ENCODE measurements at regions not wholly inside any gene's neighbourhood (a gene's known extent, or its start where the extent isn't known, plus 50 kb on each side); places are given as distances from the start of the nearest gene placed in this dataset.
A peak's percentile ranks its signal among the peaks of the same experiment; 100 is the strongest.

- no peak overlapping the region for H3K4me3 ChIP-seq
- no peaks in the 10 kb centered on the region for H3K36me3 ChIP-seq (replicated peaks; ENCODE audit: insufficient read depth, low read depth)
- TF ChIP-seq EZH2phosphoT487 (IDR thresholded peaks at IDR 0.05; ENCODE audit: low read depth, severe bottlenecking, unreplicated experiment) (no peak), CTCF (IDR thresholded peaks at IDR 0.05; ENCODE audit: poor library complexity) (no peak), EZH2 (IDR thresholded peaks at IDR 0.05; ENCODE audit: borderline replicate concordance) (no peak)
- no peak overlapping the region for H3K27ac ChIP-seq
- H2AFZ ChIP-seq, result no peak overlapping the region
- H3K9me3 ChIP-seq (ENCODE audit: low read depth), result no peaks in the 10 kb centered on the region
- 92% methylated on average over 1 of the region's 1 CpG for WGBS (ENCODE audit: low lambda C conversion rate, missing lambda C conversion rate)
- no peaks in the 10 kb centered on the region for H3K9me2 ChIP-seq (replicated peaks; ENCODE audit: insufficient read depth)
- no peaks in the 10 kb centered on the region for H3K79me2 ChIP-seq
- no peaks in the 10 kb centered on the region for H4K20me1 ChIP-seq (ENCODE audit: insufficient read depth, poor library complexity, severe bottlenecking)
- H3K27me3 ChIP-seq, result no peaks in the 10 kb centered on the region
- no peak for DNase-seq (ENCODE audit: low spot score)
- no peak overlapping the region for H3K4me2 ChIP-seq
- H3K4me1 ChIP-seq (ENCODE audit: insufficient read depth), result peaks cover 21% of the 10 kb centered on the region
Measured at GRCh38 chr12:111184161-111184560, 184.7 kb downstream of the PHETA1 start.

- Histone ChIP-seq H3K27me3 (no peaks in the 10 kb centered on the region), H2AFZ (no peak overlapping the region), H3K27ac (no peak overlapping the region), H3K79me2 (no peaks in the 10 kb centered on the region), H3K9me3 (ENCODE audit: low read depth) (no peaks in the 10 kb centered on the region), H3K4me2 (no peak overlapping the region), H3K4me1 (ENCODE audit: insufficient read depth) (peaks cover 27% of the 10 kb centered on the region), H3K9me2 (replicated peaks; ENCODE audit: insufficient read depth) (no peaks in the 10 kb centered on the region), H3K4me3 (no peak overlapping the region), H3K36me3 (replicated peaks; ENCODE audit: insufficient read depth, low read depth) (no peaks in the 10 kb centered on the region), H4K20me1 (ENCODE audit: insufficient read depth, poor library complexity, severe bottlenecking) (no peaks in the 10 kb centered on the region)
- DNase-seq (ENCODE audit: low spot score), result no peak
- WGBS (ENCODE audit: low lambda C conversion rate, missing lambda C conversion rate), result 74% methylated on average over 2 of the region's 2 CpGs
- no peak for TF ChIP-seq EZH2phosphoT487 (IDR thresholded peaks at IDR 0.05; ENCODE audit: low read depth, severe bottlenecking, unreplicated experiment)
- no peak for TF ChIP-seq EZH2 (IDR thresholded peaks at IDR 0.05; ENCODE audit: borderline replicate concordance)
- TF ChIP-seq CTCF (IDR thresholded peaks at IDR 0.05; ENCODE audit: poor library complexity), result no peak
Measured at GRCh38 chr12:111183094-111183493, 185.8 kb downstream of the PHETA1 start.

- no peak overlapping the region for H2AFZ ChIP-seq
- no peak overlapping the region for H3K4me2 ChIP-seq
- no peak for TF ChIP-seq EZH2 (IDR thresholded peaks at IDR 0.05; ENCODE audit: borderline replicate concordance)
- H4K20me1 ChIP-seq (ENCODE audit: insufficient read depth, poor library complexity, severe bottlenecking), result no peaks in the 10 kb centered on the region
- no peaks in the 10 kb centered on the region for H3K36me3 ChIP-seq (replicated peaks; ENCODE audit: insufficient read depth, low read depth)
- H3K9me3 ChIP-seq (ENCODE audit: low read depth), result no peaks in the 10 kb centered on the region
- no peak overlapping the region for H3K27ac ChIP-seq
- no peak overlapping the region for H3K4me3 ChIP-seq
- no peaks in the 10 kb centered on the region for H3K79me2 ChIP-seq
- WGBS (ENCODE audit: low lambda C conversion rate, missing lambda C conversion rate), result 73% methylated on average over 16 of the region's 16 CpGs
- no peaks in the 10 kb centered on the region for H3K9me2 ChIP-seq (replicated peaks; ENCODE audit: insufficient read depth)
- H3K27me3 ChIP-seq, result no peaks in the 10 kb centered on the region
- H3K4me1 ChIP-seq (ENCODE audit: insufficient read depth), result peaks cover 30% of the 10 kb centered on the region
- no peak for DNase-seq (ENCODE audit: low spot score)
Measured at GRCh38 chr12:111182382-111182781, 186.5 kb downstream of the PHETA1 start.

- peak; percentile 85 for DNase-seq (ENCODE audit: low spot score)
- H3K9me3 ChIP-seq (ENCODE audit: low read depth), result no peaks in the 10 kb centered on the region
- peaks cover 30% of the 10 kb centered on the region for H3K4me1 ChIP-seq (ENCODE audit: insufficient read depth)
- no peaks in the 10 kb centered on the region for H3K27me3 ChIP-seq
- peak overlapping the region; percentile 52 for H3K4me2 ChIP-seq
- H2AFZ ChIP-seq, result no peak overlapping the region
- H3K27ac ChIP-seq, result no peak overlapping the region
- no peak overlapping the region for H3K4me3 ChIP-seq
- no peaks in the 10 kb centered on the region for H3K36me3 ChIP-seq (replicated peaks; ENCODE audit: insufficient read depth, low read depth)
- no peaks in the 10 kb centered on the region for H4K20me1 ChIP-seq (ENCODE audit: insufficient read depth, poor library complexity, severe bottlenecking)
- no peaks in the 10 kb centered on the region for H3K9me2 ChIP-seq (replicated peaks; ENCODE audit: insufficient read depth)
- TF ChIP-seq EZH2phosphoT487 (IDR thresholded peaks at IDR 0.05; ENCODE audit: low read depth, severe bottlenecking, unreplicated experiment), result peak; percentile 71
- TF ChIP-seq CTCF (IDR thresholded peaks at IDR 0.05; ENCODE audit: poor library complexity), result no peak
- 25% methylated on average over 18 of the region's 18 CpGs for WGBS (ENCODE audit: low lambda C conversion rate, missing lambda C conversion rate)
- H3K79me2 ChIP-seq, result no peaks in the 10 kb centered on the region
Measured at GRCh38 chr12:111181143-111181726, 187.7 kb downstream of the PHETA1 start.

All from hepatocyte (in vitro differentiated cells).